ENCODE measurements at regions not wholly inside any gene's neighbourhood (a gene's known extent, or its start where the extent isn't known, plus 50 kb on each side); places are given as distances from the start of the nearest gene placed in this dataset.

- no peak for TF ChIP-seq GATA3 (IDR thresholded peaks at IDR 0.05; ENCODE audit: low read depth, low read length)
- no peak for TF ChIP-seq GATA2 (IDR thresholded peaks at IDR 0.05; ENCODE audit: low read depth, low read length)
These were observed 145.8 kb upstream of the HCCS start for GRCh38 chrX:10965174-10965798.

All from SH-SY5Y (cell line).